ENCODE measurements at regions not wholly inside any gene's neighbourhood (a gene's known extent, or its start where the extent isn't known, plus 50 kb on each side); places are given as distances from the start of the nearest gene placed in this dataset.

DNA sequence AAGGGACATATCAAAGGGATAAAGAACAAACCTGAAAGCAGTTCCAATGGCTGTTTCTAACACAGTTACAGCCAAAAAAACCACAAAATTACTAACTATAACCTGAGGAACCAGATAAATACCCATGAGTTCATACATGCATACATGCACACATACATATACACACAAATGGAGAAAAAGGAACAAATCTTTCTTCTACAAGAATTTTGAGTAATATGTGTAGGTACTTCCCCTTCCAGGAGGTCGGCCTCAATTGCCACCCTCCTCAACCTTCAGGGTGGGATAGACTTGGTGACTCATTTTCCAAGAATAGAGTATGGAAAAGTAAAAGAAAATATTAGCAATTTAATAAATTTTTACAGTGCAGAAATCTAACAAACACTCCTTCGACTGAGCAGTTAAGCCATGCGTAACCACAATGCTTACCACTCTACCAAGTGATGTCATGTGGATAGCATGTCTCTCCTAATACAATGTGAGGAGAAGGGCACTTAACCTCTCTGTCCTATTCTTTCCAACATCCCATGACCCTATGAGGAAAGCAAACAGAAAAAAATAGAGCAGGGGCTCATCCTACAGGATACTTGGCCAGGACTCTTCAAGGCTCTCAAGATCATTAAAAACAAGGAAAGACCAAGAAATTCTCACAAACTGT lies 243.0 kb upstream of the RUNX1 start:
- Histone ChIP-seq H3K27ac (ENCODE audit: low read length) (no peak overlapping the region), H3K36me3 (ENCODE audit: control insufficient read depth, insufficient read depth, low read length) (no peaks in the 10 kb centered on the region), H3K4me1 (ENCODE audit: control insufficient read depth, insufficient read depth, low read length) (peaks cover 2% of the 10 kb centered on the region; the same call in 1 of the 2 replicates), H3K4me3 (ENCODE audit: low read length) (no peak overlapping the region), H3K27me3 (ENCODE audit: control insufficient read depth, insufficient read depth, low read length) (no peaks in the 10 kb centered on the region), H3K9me3 (ENCODE audit: control insufficient read depth, insufficient read depth, low read length) (no peaks in the 10 kb centered on the region)
- WGBS (ENCODE audit: insufficient coverage, insufficient read length): no CpG with 5 or more reads among the region's 3 CpGs
- no peak for DNase-seq (ENCODE audit: low read depth, low spot score)

DNA sequence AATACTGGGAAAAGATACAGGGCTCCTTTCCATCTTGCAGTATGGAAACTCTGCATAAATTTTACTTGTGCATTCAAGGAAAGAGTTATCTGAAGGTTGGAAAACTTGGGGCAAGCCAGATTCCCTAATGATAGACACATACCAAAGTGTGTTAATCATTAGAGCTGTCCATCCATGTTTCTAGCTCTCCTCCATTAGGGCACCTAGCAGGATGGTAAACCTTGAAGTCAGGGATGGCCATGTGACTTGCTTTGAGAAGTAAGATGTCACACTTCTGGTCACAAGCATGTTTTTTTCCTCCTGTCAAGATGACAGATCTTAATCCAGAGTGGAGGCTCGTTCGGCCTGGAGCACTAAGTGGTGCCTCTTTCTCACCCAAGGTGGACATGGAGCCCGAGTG lies 241.9 kb upstream of the RUNX1 start:
- peaks cover 2% of the 10 kb centered on the region; the same call in 1 of the 2 replicates for H3K4me1 ChIP-seq (ENCODE audit: control insufficient read depth, insufficient read depth, low read length)
- H3K27me3 ChIP-seq (ENCODE audit: control insufficient read depth, insufficient read depth, low read length): no peaks in the 10 kb centered on the region
- WGBS (ENCODE audit: insufficient coverage, insufficient read length): no CpG with 5 or more reads among the region's 3 CpGs
- no peak overlapping the region for H3K4me3 ChIP-seq (ENCODE audit: low read length)
- no peak overlapping the region for H3K27ac ChIP-seq (ENCODE audit: low read length)
- H3K9me3 ChIP-seq (ENCODE audit: control insufficient read depth, insufficient read depth, low read length): no peaks in the 10 kb centered on the region
- no peaks in the 10 kb centered on the region for H3K36me3 ChIP-seq (ENCODE audit: control insufficient read depth, insufficient read depth, low read length)
- DNase-seq (ENCODE audit: low read depth, low spot score): no peak

DNA sequence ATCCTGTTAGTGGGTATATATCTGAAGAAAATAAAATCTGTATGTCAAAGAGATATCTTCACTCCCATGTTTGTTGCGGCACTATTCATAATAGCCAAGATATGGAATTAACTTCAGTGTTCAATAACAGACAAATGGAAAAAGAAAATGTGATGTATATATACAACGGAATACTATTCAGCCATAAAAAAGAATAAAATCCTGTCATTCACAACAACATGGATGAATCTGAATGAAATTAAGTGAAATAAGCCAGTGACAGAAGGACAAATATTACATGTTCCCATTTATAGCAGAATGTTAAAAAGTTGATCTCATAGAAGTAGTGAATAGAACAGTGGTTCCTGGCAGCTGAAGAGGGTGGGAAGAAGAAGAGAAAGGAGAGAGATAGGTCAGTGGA lies 239.1 kb upstream of the RUNX1 start:
- no peak overlapping the region for H3K4me3 ChIP-seq (ENCODE audit: low read length)
- no peaks in the 10 kb centered on the region for H3K27me3 ChIP-seq (ENCODE audit: control insufficient read depth, insufficient read depth, low read length)
- DNase-seq (ENCODE audit: low read depth, low spot score): no peak
- no CpG with 5 or more reads among the region's 2 CpGs for WGBS (ENCODE audit: insufficient coverage, insufficient read length)
- H3K27ac ChIP-seq (ENCODE audit: low read length): no peak overlapping the region
- no peaks in the 10 kb centered on the region for H3K36me3 ChIP-seq (ENCODE audit: control insufficient read depth, insufficient read depth, low read length)
- no peaks in the 10 kb centered on the region for H3K4me1 ChIP-seq (ENCODE audit: control insufficient read depth, insufficient read depth, low read length)
- no peaks in the 10 kb centered on the region for H3K9me3 ChIP-seq (ENCODE audit: control insufficient read depth, insufficient read depth, low read length)

DNA sequence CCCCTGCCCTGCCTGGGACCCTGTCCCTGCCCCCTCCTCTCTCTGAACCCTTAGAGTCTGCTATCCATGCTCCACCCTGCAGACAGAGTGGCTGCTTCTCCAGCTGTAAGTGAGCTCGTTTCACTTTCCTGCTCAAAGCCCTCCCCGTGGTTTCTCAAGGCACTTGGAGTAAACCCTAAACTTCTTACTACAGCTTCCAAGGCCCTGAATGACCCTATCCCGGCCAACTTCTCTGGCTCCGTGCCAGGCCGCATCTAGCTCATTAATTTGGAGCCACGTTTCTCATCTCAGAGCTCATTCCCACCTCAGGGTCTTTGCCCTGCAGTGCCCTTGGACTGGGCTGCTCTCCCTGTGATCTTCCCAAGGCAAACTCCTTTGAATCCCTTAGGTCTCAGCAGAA lies 235.1 kb upstream of the RUNX1 start:
- Histone ChIP-seq H3K27ac (ENCODE audit: low read length) (no peak overlapping the region), H3K4me1 (ENCODE audit: control insufficient read depth, insufficient read depth, low read length) (no peaks in the 10 kb centered on the region), H3K36me3 (ENCODE audit: control insufficient read depth, insufficient read depth, low read length) (no peaks in the 10 kb centered on the region), H3K9me3 (ENCODE audit: control insufficient read depth, insufficient read depth, low read length) (no peaks in the 10 kb centered on the region), H3K4me3 (ENCODE audit: low read length) (no peak overlapping the region), H3K27me3 (ENCODE audit: control insufficient read depth, insufficient read depth, low read length) (no peaks in the 10 kb centered on the region)
- DNase-seq (ENCODE audit: low read depth, low spot score): no peak
- WGBS (ENCODE audit: insufficient coverage, insufficient read length): no CpG with 5 or more reads among the region's 6 CpGs

DNA sequence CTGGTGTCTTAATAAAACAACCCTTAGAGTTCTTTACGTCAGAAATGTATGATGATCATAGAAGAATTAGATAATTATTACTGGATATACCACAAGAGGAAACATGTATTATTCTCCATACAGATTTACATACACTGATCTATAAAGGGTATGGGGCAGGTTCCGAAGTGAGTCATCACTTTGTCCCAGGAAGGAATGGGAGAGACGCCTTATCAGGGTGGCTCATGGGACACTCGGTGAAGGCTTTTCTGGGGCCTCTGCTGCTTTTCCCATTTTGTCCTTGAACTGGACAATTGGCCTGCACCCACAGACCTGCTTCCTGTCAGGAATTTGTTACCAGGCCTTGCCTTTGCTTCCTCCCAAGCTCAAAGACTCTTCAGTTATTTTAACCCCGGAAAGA lies 233.8 kb upstream of the RUNX1 start:
- H3K27ac ChIP-seq (ENCODE audit: low read length): no peak overlapping the region
- no peak overlapping the region for H3K4me3 ChIP-seq (ENCODE audit: low read length)
- H3K9me3 ChIP-seq (ENCODE audit: control insufficient read depth, insufficient read depth, low read length): no peaks in the 10 kb centered on the region
- no CpG with 5 or more reads among the region's 5 CpGs for WGBS (ENCODE audit: insufficient coverage, insufficient read length)
- no peaks in the 10 kb centered on the region for H3K4me1 ChIP-seq (ENCODE audit: control insufficient read depth, insufficient read depth, low read length)
- no peak for DNase-seq (ENCODE audit: low read depth, low spot score)
- no peaks in the 10 kb centered on the region for H3K27me3 ChIP-seq (ENCODE audit: control insufficient read depth, insufficient read depth, low read length)
- no peaks in the 10 kb centered on the region for H3K36me3 ChIP-seq (ENCODE audit: control insufficient read depth, insufficient read depth, low read length)

DNA sequence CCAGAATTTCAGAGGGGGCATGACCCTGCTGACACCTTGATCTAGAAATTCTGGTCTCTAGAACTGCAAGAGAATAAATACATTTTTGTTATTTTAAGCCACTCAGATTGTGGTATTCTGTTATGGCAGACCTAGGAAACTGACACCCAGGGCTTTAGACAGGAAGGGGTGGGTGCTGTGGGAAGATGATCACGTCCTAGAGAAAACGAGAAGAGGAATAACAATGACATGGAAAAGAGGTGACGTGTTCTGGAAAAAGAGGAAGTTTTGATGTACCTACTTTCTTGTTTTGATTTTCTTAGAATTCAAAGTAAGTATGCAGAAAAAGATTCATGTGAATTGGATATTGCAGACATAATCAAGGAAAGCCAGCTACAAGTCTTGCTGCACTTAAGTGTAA lies 232.9 kb upstream of the RUNX1 start:
- no peak overlapping the region for H3K4me3 ChIP-seq (ENCODE audit: low read length)
- no peaks in the 10 kb centered on the region for H3K36me3 ChIP-seq (ENCODE audit: control insufficient read depth, insufficient read depth, low read length)
- DNase-seq (ENCODE audit: low read depth, low spot score): no peak
- H3K27ac ChIP-seq (ENCODE audit: low read length): no peak overlapping the region
- no peaks in the 10 kb centered on the region for H3K4me1 ChIP-seq (ENCODE audit: control insufficient read depth, insufficient read depth, low read length)
- H3K27me3 ChIP-seq (ENCODE audit: control insufficient read depth, insufficient read depth, low read length): no peaks in the 10 kb centered on the region
- WGBS (ENCODE audit: insufficient coverage, insufficient read length): no CpG with 5 or more reads among the region's 3 CpGs
- H3K9me3 ChIP-seq (ENCODE audit: control insufficient read depth, insufficient read depth, low read length): no peaks in the 10 kb centered on the region

DNA sequence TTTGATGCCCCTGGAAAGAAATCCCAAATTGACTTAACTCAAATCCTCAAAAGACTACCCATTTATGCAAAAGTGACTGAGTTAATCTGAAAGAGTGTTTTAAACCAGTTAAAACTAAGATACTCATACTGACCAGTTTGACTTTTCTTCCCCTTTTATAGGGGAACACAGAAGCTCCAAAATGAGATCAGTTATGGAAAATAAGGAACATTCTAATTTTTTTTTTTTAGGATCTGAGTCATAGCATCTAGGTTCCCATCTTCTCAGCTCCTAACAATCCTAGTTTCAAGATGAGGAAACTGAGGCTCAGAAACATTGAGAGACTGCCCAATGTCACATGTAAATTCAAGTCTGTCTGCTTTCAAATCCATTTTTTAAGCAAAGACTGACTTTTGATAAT lies 231.1 kb upstream of the RUNX1 start:
- Histone ChIP-seq H3K9me3 (ENCODE audit: control insufficient read depth, insufficient read depth, low read length) (no peaks in the 10 kb centered on the region), H3K4me1 (ENCODE audit: control insufficient read depth, insufficient read depth, low read length) (no peaks in the 10 kb centered on the region), H3K4me3 (ENCODE audit: low read length) (no peak overlapping the region), H3K27me3 (ENCODE audit: control insufficient read depth, insufficient read depth, low read length) (no peaks in the 10 kb centered on the region), H3K27ac (ENCODE audit: low read length) (no peak overlapping the region), H3K36me3 (ENCODE audit: control insufficient read depth, insufficient read depth, low read length) (no peaks in the 10 kb centered on the region)
- DNase-seq (ENCODE audit: low read depth, low spot score): no peak

DNA sequence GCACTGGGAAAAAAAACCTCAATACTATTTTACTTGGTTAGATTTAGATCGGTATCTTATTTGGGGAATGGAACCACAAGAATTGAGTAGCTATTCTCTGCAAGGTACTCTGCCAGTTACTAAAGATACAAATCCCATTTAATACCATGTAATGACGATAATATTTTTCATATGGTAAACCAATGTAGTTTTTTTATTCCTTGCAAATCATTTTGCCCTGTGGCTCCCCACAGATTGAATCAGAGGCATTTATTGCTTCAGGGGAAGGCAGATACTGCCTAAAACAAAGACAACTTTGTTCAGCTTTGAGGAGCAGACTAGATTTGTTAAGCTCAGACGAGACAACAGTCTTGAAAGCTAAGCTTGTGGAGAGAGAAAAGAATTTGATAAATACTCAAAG lies 226.7 kb upstream of the RUNX1 start:
- no peaks in the 10 kb centered on the region for H3K36me3 ChIP-seq (ENCODE audit: control insufficient read depth, insufficient read depth, low read length)
- DNase-seq (ENCODE audit: low read depth, low spot score): no peak
- H3K9me3 ChIP-seq (ENCODE audit: control insufficient read depth, insufficient read depth, low read length): no peaks in the 10 kb centered on the region
- WGBS (ENCODE audit: insufficient coverage, insufficient read length): no CpG with 5 or more reads among the region's 3 CpGs
- H3K27me3 ChIP-seq (ENCODE audit: control insufficient read depth, insufficient read depth, low read length): no peaks in the 10 kb centered on the region
- no peaks in the 10 kb centered on the region for H3K4me1 ChIP-seq (ENCODE audit: control insufficient read depth, insufficient read depth, low read length)
- no peak overlapping the region for H3K27ac ChIP-seq (ENCODE audit: low read length)
- H3K4me3 ChIP-seq (ENCODE audit: low read length): no peak overlapping the region

DNA sequence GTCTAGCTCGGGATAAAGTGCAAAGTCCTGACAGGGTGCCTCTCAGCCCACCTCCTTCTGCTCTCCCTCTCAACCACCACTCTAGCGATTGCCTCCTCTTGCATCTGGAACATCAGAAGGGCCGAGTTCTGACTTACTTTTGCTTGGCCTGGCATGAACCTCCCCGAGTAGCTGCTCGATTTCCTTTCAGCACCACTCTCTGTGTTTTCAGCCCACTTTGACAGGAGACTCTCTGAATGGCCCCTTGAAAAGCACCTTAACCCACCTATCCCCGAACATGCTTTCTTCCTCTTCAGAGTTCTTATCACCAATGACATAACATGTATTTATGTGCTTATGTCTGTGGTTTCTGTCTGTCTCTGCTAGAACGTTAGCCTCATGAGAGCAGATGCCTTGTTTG lies 225.8 kb upstream of the RUNX1 start:
- Histone ChIP-seq H3K36me3 (ENCODE audit: control insufficient read depth, insufficient read depth, low read length) (no peaks in the 10 kb centered on the region), H3K27me3 (ENCODE audit: control insufficient read depth, insufficient read depth, low read length) (no peaks in the 10 kb centered on the region), H3K4me3 (ENCODE audit: low read length) (no peak overlapping the region), H3K9me3 (ENCODE audit: control insufficient read depth, insufficient read depth, low read length) (no peaks in the 10 kb centered on the region), H3K4me1 (ENCODE audit: control insufficient read depth, insufficient read depth, low read length) (no peaks in the 10 kb centered on the region), H3K27ac (ENCODE audit: low read length) (no peak overlapping the region)
- no peak for DNase-seq (ENCODE audit: low read depth, low spot score)
- no CpG with 5 or more reads among the region's 7 CpGs for WGBS (ENCODE audit: insufficient coverage, insufficient read length)

DNA sequence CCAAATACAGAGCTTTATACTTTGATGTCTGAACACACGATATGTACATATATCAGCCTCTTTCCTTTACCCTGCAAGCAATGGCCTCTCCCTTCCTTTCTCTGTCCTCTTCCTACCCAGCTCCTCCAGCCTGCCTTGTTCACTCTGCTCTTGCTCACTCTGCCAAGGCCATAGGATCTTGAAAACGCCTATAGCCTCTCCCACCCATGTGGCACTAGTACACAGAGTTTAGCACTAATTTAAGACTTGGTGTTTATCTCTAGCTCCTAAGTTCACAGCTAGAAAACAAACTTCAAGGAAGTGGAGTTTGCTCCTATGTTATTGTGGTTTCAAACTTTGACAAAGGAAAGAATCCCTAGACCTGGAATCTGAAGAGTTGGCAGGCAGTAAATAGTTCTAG lies 225.0 kb upstream of the RUNX1 start:
- Histone ChIP-seq H3K36me3 (ENCODE audit: control insufficient read depth, insufficient read depth, low read length) (no peaks in the 10 kb centered on the region), H3K27me3 (ENCODE audit: control insufficient read depth, insufficient read depth, low read length) (no peaks in the 10 kb centered on the region), H3K4me3 (ENCODE audit: low read length) (no peak overlapping the region), H3K9me3 (ENCODE audit: control insufficient read depth, insufficient read depth, low read length) (no peaks in the 10 kb centered on the region), H3K27ac (ENCODE audit: low read length) (no peak overlapping the region), H3K4me1 (ENCODE audit: control insufficient read depth, insufficient read depth, low read length) (no peaks in the 10 kb centered on the region)
- no peak for DNase-seq (ENCODE audit: low read depth, low spot score)
- WGBS (ENCODE audit: insufficient coverage, insufficient read length): no CpG with 5 or more reads among the region's 2 CpGs

DNA sequence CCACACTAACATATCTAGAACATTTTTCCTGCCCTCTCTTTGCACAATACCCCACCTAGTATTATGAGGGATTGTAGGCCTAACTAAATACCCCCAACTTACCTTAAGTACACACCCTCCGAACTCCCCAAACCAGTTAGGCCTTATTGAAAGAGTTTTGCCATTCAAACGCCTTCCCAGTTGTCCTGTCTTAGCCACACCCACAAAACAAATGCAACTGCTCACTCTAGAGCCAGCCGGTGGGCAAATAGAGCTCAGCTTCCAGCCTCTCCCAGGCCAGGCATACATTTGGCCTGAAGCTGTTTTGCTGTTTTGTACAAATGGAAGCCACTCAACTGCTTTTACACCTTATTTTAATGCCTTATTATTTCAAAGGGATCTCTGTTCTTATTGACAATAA lies 224.2 kb upstream of the RUNX1 start:
- no peaks in the 10 kb centered on the region for H3K9me3 ChIP-seq (ENCODE audit: control insufficient read depth, insufficient read depth, low read length)
- H3K27me3 ChIP-seq (ENCODE audit: control insufficient read depth, insufficient read depth, low read length): no peaks in the 10 kb centered on the region
- no peak overlapping the region for H3K27ac ChIP-seq (ENCODE audit: low read length)
- no peak for DNase-seq (ENCODE audit: low read depth, low spot score)
- no peaks in the 10 kb centered on the region for H3K4me1 ChIP-seq (ENCODE audit: control insufficient read depth, insufficient read depth, low read length)
- no peaks in the 10 kb centered on the region for H3K36me3 ChIP-seq (ENCODE audit: control insufficient read depth, insufficient read depth, low read length)
- H3K4me3 ChIP-seq (ENCODE audit: low read length): no peak overlapping the region
- WGBS (ENCODE audit: insufficient coverage, insufficient read length): no CpG with 5 or more reads among the region's 3 CpGs

Measured in iPS DF 6.9 (cell line).